H1 (cell line): ENCODE measurements at regions not wholly inside any gene's neighbourhood (a gene's known extent, or its start where the extent isn't known, plus 50 kb on each side); places are given as distances from the start of the nearest gene placed in this dataset.

Experiments used
- CTCF ChIA-PET: fragments of 300-600 bp; sonication (Branson Sonifier 250); formaldehyde crosslinking; loops from one replicate; lab custom pipeline; 2021; ENCODE audit not compliant: partially characterized antibody; lab: Charles Lee
- POLR2A ChIA-PET: fragments of 300-600 bp; sonication (Branson Sonifier 250); formaldehyde crosslinking; loops from one replicate; lab custom pipeline; 2021; ENCODE audit warnings: inconsistent platforms; ENCODE audit not compliant: partially characterized antibody; lab: Charles Lee
- DNase-seq, 2 experiments: peaks; one replicate each; pipeline versions ENCODE4 v3.0.0 to v3.0.0-alpha.2; 2010 to 2022; ENCODE audit warnings: low spot score in 2 of 2, low read depth in 1 of 2, mixed read lengths in 1 of 2
- FAIRE-seq: peaks from 2 replicates; lab custom pipeline; 2011; peaks lifted over from hg19 to GRCh38; lab: Jason Lieb, UNC
- H2AFZ ChIP-seq: 2 replicates; pipeline ENCODE4 v1.8.1; 2012; ENCODE audit warnings: low read length, inconsistent platforms
- H2AK5ac ChIP-seq: 2 replicates; pipeline ENCODE4 v1.6.1; 2013; ENCODE audit warnings: low read depth, low read length
- H2BK120ac ChIP-seq: replicated peaks from 2 replicates; pipeline ENCODE3; 2013; ENCODE audit warnings: low read depth, low read length, inconsistent platforms
- H2BK12ac ChIP-seq: 2 replicates; pipeline ENCODE4 v1.6.1; 2013; ENCODE audit warnings: low read depth, low read length
- H2BK15ac ChIP-seq: 2 replicates; pipeline ENCODE4 v1.6.1; 2013; ENCODE audit warnings: low read length
- H2BK20ac ChIP-seq: 2 replicates; pipeline ENCODE4 v1.6.1; 2013; ENCODE audit warnings: low read length
- H2BK5ac ChIP-seq: 2 replicates; pipeline ENCODE4 v1.6.1; 2013; ENCODE audit warnings: low read depth, low read length
- H3K14ac ChIP-seq: 2 replicates; pipeline ENCODE4 v1.6.1; 2013; ENCODE audit warnings: inconsistent platforms; ENCODE audit not compliant: insufficient read length
- H3K18ac ChIP-seq: 2 replicates; pipeline ENCODE4 v1.6.1; 2013; ENCODE audit warnings: low read length; ENCODE audit errors: extremely low read depth
- H3K23ac ChIP-seq: 2 replicates; pipeline ENCODE4 v1.6.1; 2013; ENCODE audit warnings: inconsistent platforms; ENCODE audit not compliant: insufficient read length
- H3K23me2 ChIP-seq: 2 replicates; pipeline ENCODE4 v1.6.1; 2013; ENCODE audit warnings: low read depth, low read length
- H3K27ac ChIP-seq: 2 replicates; pipeline ENCODE4 v1.6.1; 2011; ENCODE audit warnings: low read depth, low read length, inconsistent platforms
- H3K27me3 ChIP-seq, 4 experiments: replicated peaks in 1 of 4; 1 replicate in 1 of 4; 2 replicates in 3 of 4; pipeline versions ENCODE4 v1.6.1 to v1.8.1; 2011 to 2013; ENCODE audit warnings: low read length in 3 of 4, mild to moderate bottlenecking in 3 of 4, inconsistent platforms in 2 of 4, mixed read lengths in 2 of 4, moderate library complexity in 1 of 4; ENCODE audit not compliant: control insufficient read depth in 3 of 4, insufficient read depth in 3 of 4; ENCODE audit errors: extremely low read depth in 1 of 4
- H3K36me3 ChIP-seq, 4 experiments: 2 replicates each; pipeline versions ENCODE4 v1.6.1 to v1.8.1; 2011 to 2013; ENCODE audit warnings: mild to moderate bottlenecking in 4 of 4, low read length in 3 of 4, moderate library complexity in 2 of 4, control low read depth in 1 of 4, inconsistent platforms in 1 of 4; ENCODE audit not compliant: insufficient read depth in 4 of 4, control insufficient read depth in 2 of 4
- H3K4ac ChIP-seq: replicated peaks from 2 replicates; pipeline ENCODE3; 2013; ENCODE audit warnings: low read length, low read depth, mixed read lengths, inconsistent platforms; ENCODE audit not compliant: insufficient read length
- H3K4me1 ChIP-seq, 4 experiments: replicated peaks in 1 of 4; 1 replicate in 1 of 4; 2 replicates in 3 of 4; pipeline versions ENCODE4 v1.6.1 to v1.8.1; 2011 to 2013; ENCODE audit warnings: low read length in 3 of 4, inconsistent platforms in 2 of 4, mixed read lengths in 1 of 4; ENCODE audit not compliant: insufficient read depth in 4 of 4, control insufficient read depth in 3 of 4
- H3K4me2 ChIP-seq, 2 experiments: 2 replicates each; pipeline versions ENCODE4 v1.6.1 to v1.8.1; 2011 to 2013; ENCODE audit warnings: low read depth in 2 of 2, low read length in 2 of 2, control low read depth in 1 of 2, inconsistent platforms in 1 of 2, mild to moderate bottlenecking in 1 of 2; ENCODE audit not compliant: insufficient read depth in 1 of 2
- H3K4me3 ChIP-seq, 4 experiments: fragments of 200-600, 300-600 bp in 1 of 4; sonication (generic), shearing (Covaris generic), sonication (Bioruptor Twin) in 1 of 4; 2 replicates each; pipeline versions ENCODE4 v1.5.1 to v1.8.1; 2011 to 2016; ENCODE audit warnings: low read length in 4 of 4, low read depth in 3 of 4, control low read depth in 2 of 4, inconsistent platforms in 2 of 4, mild to moderate bottlenecking in 2 of 4, mixed read lengths in 1 of 4, moderate library complexity in 1 of 4; ENCODE audit not compliant: insufficient read depth in 2 of 4; ENCODE audit errors: extremely low read depth in 1 of 4
- H3K56ac ChIP-seq: replicated peaks from 2 replicates; pipeline ENCODE3; 2013; ENCODE audit warnings: low read depth, mild to moderate bottlenecking, mixed read lengths, low read length, inconsistent platforms; ENCODE audit not compliant: insufficient read length
- H3K79me1 ChIP-seq: 2 replicates; pipeline ENCODE4 v1.6.1; 2013; ENCODE audit warnings: low read depth, low read length, control low read depth
- H3K79me2 ChIP-seq, 2 experiments: 2 replicates each; pipeline versions ENCODE4 v1.6.1 to v1.8.1; 2012 to 2013; ENCODE audit warnings: low read length in 2 of 2, mild to moderate bottlenecking in 2 of 2, inconsistent platforms in 1 of 2; ENCODE audit not compliant: insufficient read depth in 2 of 2, control insufficient read depth in 1 of 2
- H3K9ac ChIP-seq, 4 experiments: replicated peaks in 1 of 4; 1 replicate in 1 of 4; 2 replicates in 3 of 4; pipeline versions ENCODE4 v1.6.1 to v1.8.1; 2011 to 2013; ENCODE audit warnings: low read depth in 3 of 4, low read length in 3 of 4, control low read depth in 2 of 4, mild to moderate bottlenecking in 2 of 4, moderate library complexity in 2 of 4, inconsistent platforms in 1 of 4; ENCODE audit errors: extremely low read depth in 1 of 4
- H3K9me3 ChIP-seq, 2 experiments: 2 replicates each; pipeline versions ENCODE4 v1.6.1 to v1.8.1; 2012 to 2013; ENCODE audit warnings: mild to moderate bottlenecking in 2 of 2, moderate library complexity in 2 of 2, control low read depth in 1 of 2, inconsistent platforms in 1 of 2, low read depth in 1 of 2, low read length in 1 of 2, mixed read lengths in 1 of 2; ENCODE audit not compliant: insufficient read depth in 2 of 2
- H4K20me1 ChIP-seq, 2 experiments: replicated peaks in 1 of 2; 2 replicates each; pipeline versions ENCODE3 to v1.8.1; 2011 to 2013; ENCODE audit warnings: inconsistent platforms in 2 of 2, low read length in 2 of 2, mild to moderate bottlenecking in 1 of 2; ENCODE audit not compliant: insufficient read depth in 2 of 2, control insufficient read depth in 1 of 2
- H4K5ac ChIP-seq: 2 replicates; pipeline ENCODE4 v1.6.1; 2013; ENCODE audit warnings: low read length, low read depth, mixed read lengths, inconsistent platforms; ENCODE audit not compliant: insufficient read length
- H4K8ac ChIP-seq: 2 replicates; pipeline ENCODE4 v1.8.0; 2013; ENCODE audit warnings: mild to moderate bottlenecking, moderate library complexity, low read length, inconsistent platforms; ENCODE audit not compliant: insufficient read depth; ENCODE audit errors: extremely low read depth
- H4K91ac ChIP-seq: replicated peaks from 2 replicates; pipeline ENCODE3; 2013; ENCODE audit warnings: low read length, mixed read lengths, inconsistent platforms; ENCODE audit not compliant: insufficient read length
- ATF2 ChIP-seq: IDR thresholded peaks from 2 replicates; pipeline ENCODE4 v1.6.1; 2012; ENCODE audit warnings: low read length, inconsistent platforms
- CREB1 ChIP-seq: IDR thresholded peaks from 2 replicates; pipeline ENCODE4 v1.6.1; 2012; ENCODE audit warnings: inconsistent platforms
- EGR1 ChIP-seq: IDR thresholded peaks from 2 replicates; pipeline ENCODE4 v1.6.1; 2011; ENCODE audit warnings: low read depth, low read length, borderline replicate concordance
- EZH2 ChIP-seq: fragments of 200-600 bp; sonication (generic); IDR thresholded peaks from 2 replicates; pipeline ENCODE4 v1.7.1; 2012; ENCODE audit warnings: low read depth, mild to moderate bottlenecking, moderate library complexity, low read length, inconsistent platforms; ENCODE audit not compliant: severe bottlenecking
- HDAC2 ChIP-seq, 2 experiments: fragments of 300-600 bp in 1 of 2; sonication (generic) in 1 of 2; IDR thresholded peaks; 2 replicates each; pipeline ENCODE4 v1.6.1; 2011 to 2012; ENCODE audit warnings: low read depth in 2 of 2, low read length in 2 of 2, mild to moderate bottlenecking in 2 of 2, moderate library complexity in 2 of 2, borderline replicate concordance in 1 of 2, inconsistent platforms in 1 of 2
- HDAC6 ChIP-seq: IDR thresholded peaks from one replicate; pipeline ENCODE4 v1.7.1; 2012; ENCODE audit warnings: low read depth, mild to moderate bottlenecking, inconsistent platforms, low read length, moderate library complexity
- KDM5A ChIP-seq: fragments of 200-600 bp; IDR thresholded peaks from 2 replicates; pipeline ENCODE4 v1.7.1; 2012; ENCODE audit warnings: mild to moderate bottlenecking, low read length, inconsistent platforms, mixed read lengths
- RBBP5 ChIP-seq: IDR thresholded peaks from 2 replicates; pipeline ENCODE4 v1.7.1; 2012; ENCODE audit warnings: low read depth, mild to moderate bottlenecking, inconsistent platforms, low read length, moderate library complexity, borderline replicate concordance
- SP2 ChIP-seq: IDR thresholded peaks from 2 replicates; pipeline ENCODE4 v1.6.1; 2012; ENCODE audit warnings: mild to moderate bottlenecking, low read length, inconsistent platforms
- USF2 ChIP-seq: IDR thresholded peaks from 2 replicates; pipeline ENCODE4 v1.6.1; 2011; ENCODE audit warnings: low read length, improper control_type of control experiment
- YY1 ChIP-seq: IDR thresholded peaks from 2 replicates; pipeline ENCODE4 v1.6.1; 2011; ENCODE audit warnings: low read depth, mild to moderate bottlenecking, low read length
- WGBS, 2 experiments: shearing (Covaris generic) in 1 of 2; methylation state at CpG; one replicate each; pipeline versions ENCODE4 v1.1.6 to v1.1.7; 2013 to 2015; ENCODE audit warnings: low lambda C conversion rate in 2 of 2, mixed read lengths in 2 of 2, inconsistent platforms in 1 of 2, low coverage in 1 of 2, missing lambda C conversion rate in 1 of 2; ENCODE audit not compliant: insufficient replicate concordance in 2 of 2, insufficient coverage in 1 of 2, insufficient read length in 1 of 2; ENCODE audit errors: extremely low coverage in 1 of 2, missing lambda C conversion rate in 1 of 2; 5-methylcytosine and 5-hydroxymethylcytosine counted together

- Histone ChIP-seq H4K8ac (no peak overlapping the region), H4K5ac (no peak overlapping the region), H3K4me1 (peaks cover 0 to 4% (median 2%) of the 10 kb centered on the region in 4 experiments; a peak in 5 of 7 replicates), H2BK12ac (peak overlapping the region; percentile 6; the same call in 1 of the 2 replicates), H3K18ac (no peak overlapping the region), H3K4me3 (no peak overlapping the region), H3K79me1 (no peaks in the 10 kb centered on the region), H2BK20ac (no peak overlapping the region), H3K23ac (no peak overlapping the region), H4K91ac (no peak overlapping the region), H2BK120ac (no peak overlapping the region), H3K9me3 (no peaks in the 10 kb centered on the region), H2AK5ac (no peak overlapping the region), H2BK5ac (no peak overlapping the region), H3K56ac (no peak overlapping the region), H3K36me3 (no peaks in the 10 kb centered on the region), H3K27me3 (no peaks in the 10 kb centered on the region), H3K27ac (no peak overlapping the region), H3K79me2 (no peaks in the 10 kb centered on the region), H3K23me2 (no peaks in the 10 kb centered on the region), H2AFZ (no peak overlapping the region), H3K9ac (no peak overlapping the region), H3K4me2 (no peak overlapping the region), H2BK15ac (peak overlapping the region; percentile 88; the same call in 1 of the 2 replicates), H3K14ac (no peak overlapping the region), H3K4ac (no peak overlapping the region), H4K20me1 (no peaks in the 10 kb centered on the region)
- DNase-seq (no peak), FAIRE-seq (no peak)
- ChIA-PET CTCF (interaction anchor here (1.4 to 15.2 kb wide), 5 partner anchors 9 to 115 kb away, joined by 5 to 541 read pairs (median 22); no protein-coding TSS in a partner anchor), POLR2A (interaction anchor here (1.2 kb wide), 1 partner anchor 9 kb away, joined by 3 read pairs; no protein-coding TSS in a partner anchor)
- WGBS, 2 experiments, result 95% methylated on average over 3 of the region's 3 CpGs; no CpG with 5 or more reads in 1 of the 2 experiments
- TF ChIP-seq EGR1, result no peak
- no peak for TF ChIP-seq CREB1
- no peak for TF ChIP-seq ATF2
- TF ChIP-seq HDAC6, result no peak
- no peak for TF ChIP-seq RBBP5
- no peak for TF ChIP-seq EZH2
- TF ChIP-seq YY1, result no peak
- TF ChIP-seq SP2, result no peak
- TF ChIP-seq USF2, result no peak
- no peak for TF ChIP-seq HDAC2 (IDR thresholded peaks at IDR 0.05; ENCODE audit: borderline replicate concordance in 1 of 2, low read depth in 2 of 2, low read length in 2 of 2)
- no peak for TF ChIP-seq KDM5A
Observed at GRCh38 chr1:214215583-214215982, 65.4 kb upstream of the SMYD2 start.
